Ovary (tissue), 3 donors: ENCODE measurements at regions not wholly inside any gene's neighbourhood (a gene's known extent, or its start where the extent isn't known, plus 50 kb on each side); places are given as distances from the start of the nearest gene placed in this dataset.

Source experiments
- POLR2A ChIP-seq: fragments of 450-650 bp; IDR thresholded peaks from one replicate; pipeline ENCODE4 v1.6.1; 2017; ENCODE audit warnings: antibody characterized with exemption, mild to moderate bottlenecking, moderate library complexity
- TF ChIP-seq, protein P1 (sequence below), 3 donors: fragments of 450-650 bp in 2 of 3; fragments of 200-600 bp in 1 of 3; IDR thresholded peaks; one replicate each; pipeline versions ENCODE4 v1.5.1 to v1.8.0; 2016 to 2022; ENCODE audit warnings: antibody characterized with exemption in 3 of 3, mild to moderate bottlenecking in 1 of 3
- donor health status: DM: no; HTN: no; CAD: no.

DNA sequence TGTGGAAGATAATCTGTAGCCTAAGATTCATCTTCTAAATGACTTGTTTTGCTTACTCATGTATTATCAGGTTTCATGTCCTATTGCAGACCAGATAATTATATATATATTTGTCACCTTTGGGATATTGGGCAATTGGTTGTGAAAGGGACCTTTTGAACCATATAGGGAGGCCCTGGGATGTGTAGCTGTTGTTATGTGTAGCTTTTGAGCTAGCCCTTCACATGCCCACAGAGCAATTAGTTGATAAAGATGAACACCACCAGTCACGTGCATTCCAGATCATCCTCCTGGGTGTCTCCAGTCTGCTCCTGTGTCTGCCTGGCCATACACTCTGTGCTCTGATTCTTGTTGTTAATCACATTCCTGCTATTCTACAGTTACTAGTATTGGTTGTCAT, 431.2 kb upstream of the FBXO33 start:
- TF ChIP-seq, protein P1, sequence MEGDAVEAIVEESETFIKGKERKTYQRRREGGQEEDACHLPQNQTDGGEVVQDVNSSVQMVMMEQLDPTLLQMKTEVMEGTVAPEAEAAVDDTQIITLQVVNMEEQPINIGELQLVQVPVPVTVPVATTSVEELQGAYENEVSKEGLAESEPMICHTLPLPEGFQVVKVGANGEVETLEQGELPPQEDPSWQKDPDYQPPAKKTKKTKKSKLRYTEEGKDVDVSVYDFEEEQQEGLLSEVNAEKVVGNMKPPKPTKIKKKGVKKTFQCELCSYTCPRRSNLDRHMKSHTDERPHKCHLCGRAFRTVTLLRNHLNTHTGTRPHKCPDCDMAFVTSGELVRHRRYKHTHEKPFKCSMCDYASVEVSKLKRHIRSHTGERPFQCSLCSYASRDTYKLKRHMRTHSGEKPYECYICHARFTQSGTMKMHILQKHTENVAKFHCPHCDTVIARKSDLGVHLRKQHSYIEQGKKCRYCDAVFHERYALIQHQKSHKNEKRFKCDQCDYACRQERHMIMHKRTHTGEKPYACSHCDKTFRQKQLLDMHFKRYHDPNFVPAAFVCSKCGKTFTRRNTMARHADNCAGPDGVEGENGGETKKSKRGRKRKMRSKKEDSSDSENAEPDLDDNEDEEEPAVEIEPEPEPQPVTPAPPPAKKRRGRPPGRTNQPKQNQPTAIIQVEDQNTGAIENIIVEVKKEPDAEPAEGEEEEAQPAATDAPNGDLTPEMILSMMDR (IDR thresholded peaks at IDR 0.05), result no peak
- no peak for TF ChIP-seq POLR2A
